Prostate gland (tissue), 2 donors: ENCODE measurements at regions not wholly inside any gene's neighbourhood (a gene's known extent, or its start where the extent isn't known, plus 50 kb on each side); places are given as distances from the start of the nearest gene placed in this dataset.

Experiments used
- POLR2A ChIP-seq: fragments of 450-650 bp; IDR thresholded peaks from one replicate; pipeline ENCODE4 v1.6.1; 2016; ENCODE audit warnings: antibody characterized with exemption, mild to moderate bottlenecking
- TF ChIP-seq, protein P1 (sequence below), 4 experiments: fragments of 200-600 bp in 2 of 4; fragments of 450-650 bp in 2 of 4; sonication (generic) in 2 of 4; IDR thresholded peaks; 1 replicate in 3 of 4; 2 replicates in 1 of 4; pipeline ENCODE4 v1.5.1; 2016 to 2019; ENCODE audit warnings: antibody characterized with exemption in 4 of 4, mild to moderate bottlenecking in 2 of 4, moderate library complexity in 2 of 4

DNA sequence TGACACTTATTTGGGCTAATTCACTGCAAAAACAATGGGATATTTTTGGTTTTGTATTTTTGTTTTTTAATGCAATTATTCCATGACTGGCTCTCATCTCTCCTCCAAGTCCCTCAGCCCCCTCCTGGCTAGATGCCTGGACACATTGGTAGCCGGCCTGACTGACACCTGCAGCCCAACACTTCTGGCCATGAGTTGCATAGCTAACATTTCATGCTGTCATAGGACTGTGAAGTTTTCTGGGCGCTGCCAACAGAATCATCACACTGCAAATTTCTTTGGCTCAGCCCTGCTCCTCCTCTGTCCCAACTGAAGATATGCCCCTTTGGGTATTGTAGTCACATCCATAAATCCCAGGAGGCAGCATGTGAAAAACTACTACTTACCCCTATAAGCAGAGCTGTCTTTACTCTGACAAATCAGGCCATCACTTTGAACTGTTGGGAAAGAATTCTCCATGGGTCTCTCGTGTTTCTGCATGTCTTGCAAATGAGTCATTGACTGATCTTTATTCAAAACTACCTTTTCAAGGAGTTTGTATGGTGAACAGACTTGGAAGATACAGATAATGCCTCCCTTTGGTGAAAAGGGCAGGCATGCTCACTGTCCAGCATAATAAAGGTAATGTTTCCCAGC, 126.7 kb upstream of the LGR5 start:
- TF ChIP-seq POLR2A = no peak
- TF ChIP-seq, protein P1, sequence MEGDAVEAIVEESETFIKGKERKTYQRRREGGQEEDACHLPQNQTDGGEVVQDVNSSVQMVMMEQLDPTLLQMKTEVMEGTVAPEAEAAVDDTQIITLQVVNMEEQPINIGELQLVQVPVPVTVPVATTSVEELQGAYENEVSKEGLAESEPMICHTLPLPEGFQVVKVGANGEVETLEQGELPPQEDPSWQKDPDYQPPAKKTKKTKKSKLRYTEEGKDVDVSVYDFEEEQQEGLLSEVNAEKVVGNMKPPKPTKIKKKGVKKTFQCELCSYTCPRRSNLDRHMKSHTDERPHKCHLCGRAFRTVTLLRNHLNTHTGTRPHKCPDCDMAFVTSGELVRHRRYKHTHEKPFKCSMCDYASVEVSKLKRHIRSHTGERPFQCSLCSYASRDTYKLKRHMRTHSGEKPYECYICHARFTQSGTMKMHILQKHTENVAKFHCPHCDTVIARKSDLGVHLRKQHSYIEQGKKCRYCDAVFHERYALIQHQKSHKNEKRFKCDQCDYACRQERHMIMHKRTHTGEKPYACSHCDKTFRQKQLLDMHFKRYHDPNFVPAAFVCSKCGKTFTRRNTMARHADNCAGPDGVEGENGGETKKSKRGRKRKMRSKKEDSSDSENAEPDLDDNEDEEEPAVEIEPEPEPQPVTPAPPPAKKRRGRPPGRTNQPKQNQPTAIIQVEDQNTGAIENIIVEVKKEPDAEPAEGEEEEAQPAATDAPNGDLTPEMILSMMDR (IDR thresholded peaks at IDR 0.05) = no peak
